HG02798 (cell line): ENCODE measurements at regions not wholly inside any gene's neighbourhood (a gene's known extent, or its start where the extent isn't known, plus 50 kb on each side); places are given as distances from the start of the nearest gene placed in this dataset.

ENCODE experiments used
- ATAC-seq: cut with Tn5 transposase; IDR thresholded peaks from one replicate; pipeline ENCODE4 v1.9.1; 2021; ENCODE audit warnings: mild to moderate bottlenecking; ENCODE audit not compliant: unreplicated experiment, poor library complexity

- ATAC-seq = no peak
Measured at GRCh38 chr10:78742730-78743615, 325.8 kb upstream of the ZMIZ1 start.

- no peak for ATAC-seq
Measured at GRCh38 chr10:78744056-78744455, 324.7 kb upstream of the ZMIZ1 start.

- ATAC-seq = no peak
Measured at GRCh38 chr10:78744491-78745090, 324.2 kb upstream of the ZMIZ1 start.

- no peak for ATAC-seq
Measured at GRCh38 chr10:78745441-78745840, 323.3 kb upstream of the ZMIZ1 start.

- ATAC-seq = no peak
Measured at GRCh38 chr10:78746155-78746763, 322.5 kb upstream of the ZMIZ1 start.

GRCh38 chr10:78747401-78748234, 321.1 kb upstream of the ZMIZ1 start:
- no peak for ATAC-seq

GRCh38 chr10:78748235-78748533, 320.6 kb upstream of the ZMIZ1 start:
- no peak for ATAC-seq

GRCh38 chr10:78749200-78749599, 319.6 kb upstream of the ZMIZ1 start:
- no peak for ATAC-seq

GRCh38 chr10:78749898-78750297, 318.9 kb upstream of the ZMIZ1 start:
- ATAC-seq = no peak

GRCh38 chr10:78750418-78750817, 318.3 kb upstream of the ZMIZ1 start:
- no peak for ATAC-seq

- ATAC-seq = no peak
Measured at GRCh38 chr10:78751716-78752115, 317.1 kb upstream of the ZMIZ1 start.

GRCh38 chr10:78752221-78752620, 316.5 kb upstream of the ZMIZ1 start:
- ATAC-seq = no peak

GRCh38 chr10:78752708-78753107, 316.1 kb upstream of the ZMIZ1 start:
- ATAC-seq = no peak

- ATAC-seq = no peak
Measured at GRCh38 chr10:78754269-78755062, 314.3 kb upstream of the ZMIZ1 start.

GRCh38 chr10:78755063-78755701, 313.6 kb upstream of the ZMIZ1 start:
- no peak for ATAC-seq

- ATAC-seq = no peak
Measured at GRCh38 chr10:78755877-78756455, 312.8 kb upstream of the ZMIZ1 start.

GRCh38 chr10:78756604-78757343, 312.0 kb upstream of the ZMIZ1 start:
- no peak for ATAC-seq

- no peak for ATAC-seq
Measured at GRCh38 chr10:78757344-78757925, 311.3 kb upstream of the ZMIZ1 start.
